Stomach smooth muscle (tissue), 2 donors: ENCODE measurements at regions not wholly inside any gene's neighbourhood (a gene's known extent, or its start where the extent isn't known, plus 50 kb on each side); places are given as distances from the start of the nearest gene placed in this dataset.

Experiments
- H3K27ac ChIP-seq: one replicate; pipeline ENCODE4 v1.7.0; 2013; ENCODE audit warnings: mild to moderate bottlenecking, low read length, inconsistent platforms
- H3K27me3 ChIP-seq, 2 donors: one replicate each; pipeline ENCODE4 v1.7.0; 2013; ENCODE audit warnings: low read length in 2 of 2; ENCODE audit not compliant: insufficient read depth in 2 of 2, control insufficient read depth in 1 of 2
- H3K36me3 ChIP-seq, 2 donors: one replicate each; pipeline ENCODE4 v1.7.0; 2013; ENCODE audit warnings: low read length in 2 of 2; ENCODE audit not compliant: control insufficient read depth in 2 of 2, insufficient read depth in 2 of 2
- H3K4me1 ChIP-seq: one replicate; pipeline ENCODE4 v1.7.0; 2013; ENCODE audit warnings: low read length; ENCODE audit not compliant: control insufficient read depth, insufficient read depth
- H3K4me3 ChIP-seq, 2 donors: one replicate each; pipeline ENCODE4 v1.7.0; 2013; ENCODE audit warnings: low read length in 2 of 2
- H3K9ac ChIP-seq, 2 donors: one replicate each; pipeline ENCODE4 v1.7.0; 2013; ENCODE audit warnings: low read length in 2 of 2, mild to moderate bottlenecking in 1 of 2
- H3K9me3 ChIP-seq, 2 donors: one replicate each; pipeline ENCODE4 v1.7.0; 2013; ENCODE audit warnings: low read length in 2 of 2; ENCODE audit not compliant: control insufficient read depth in 2 of 2
- donor health status: healthy.
- donor health status: Pancreatic carcinoma.

- Histone ChIP-seq H3K36me3 (no peaks in the 10 kb centered on the region), H3K9me3 (no peaks in the 10 kb centered on the region), H3K27me3 (peaks cover 0 to 17% of the 10 kb centered on the region in 2 donors), H3K9ac (no peak overlapping the region), H3K4me3 (no peak overlapping the region), H3K4me1 (no peaks in the 10 kb centered on the region), H3K27ac (no peak overlapping the region)
Measured at GRCh38 chr5:174328631-174329299, 283.3 kb downstream of the NSG2 start.

- Histone ChIP-seq H3K27me3 (peaks cover 0 to 17% of the 10 kb centered on the region in 2 donors), H3K9ac (no peak overlapping the region), H3K27ac (no peak overlapping the region), H3K9me3 (no peaks in the 10 kb centered on the region), H3K36me3 (no peaks in the 10 kb centered on the region), H3K4me1 (no peaks in the 10 kb centered on the region), H3K4me3 (no peak overlapping the region)
Measured at GRCh38 chr5:174329738-174330137, 284.2 kb downstream of the NSG2 start.

GRCh38 chr5:174335682-174336364, 290.3 kb downstream of the NSG2 start:
- Histone ChIP-seq H3K9ac (no peak overlapping the region), H3K27ac (no peak overlapping the region), H3K4me3 (no peak overlapping the region), H3K36me3 (no peaks in the 10 kb centered on the region), H3K9me3 (no peaks in the 10 kb centered on the region), H3K27me3 (peaks cover 17% of the 10 kb centered on the region in 2 donors), H3K4me1 (no peaks in the 10 kb centered on the region)

GRCh38 chr5:174336479-174336878, 291.0 kb downstream of the NSG2 start:
- no peaks in the 10 kb centered on the region for H3K9me3 ChIP-seq
- H3K27ac ChIP-seq = no peak overlapping the region
- peaks cover 17% of the 10 kb centered on the region in 2 donors for H3K27me3 ChIP-seq
- no peaks in the 10 kb centered on the region for H3K36me3 ChIP-seq
- H3K4me1 ChIP-seq = no peaks in the 10 kb centered on the region
- no peak overlapping the region for H3K4me3 ChIP-seq
- no peak overlapping the region for H3K9ac ChIP-seq

- H3K36me3 ChIP-seq = no peaks in the 10 kb centered on the region
- H3K9me3 ChIP-seq = no peaks in the 10 kb centered on the region
- H3K4me3 ChIP-seq = no peak overlapping the region
- peaks cover 17% of the 10 kb centered on the region in 2 donors for H3K27me3 ChIP-seq
- no peaks in the 10 kb centered on the region for H3K4me1 ChIP-seq
- H3K27ac ChIP-seq = no peak overlapping the region
- H3K9ac ChIP-seq = no peak overlapping the region
Measured at GRCh38 chr5:174337276-174338184, 292.0 kb downstream of the NSG2 start.

GRCh38 chr5:174338185-174339010, 292.9 kb downstream of the NSG2 start:
- Histone ChIP-seq H3K4me1 (no peaks in the 10 kb centered on the region), H3K27ac (no peak overlapping the region), H3K27me3 (peaks cover 17% of the 10 kb centered on the region in 2 donors), H3K36me3 (no peaks in the 10 kb centered on the region), H3K9me3 (no peaks in the 10 kb centered on the region), H3K9ac (no peak overlapping the region), H3K4me3 (no peak overlapping the region)

- no peaks in the 10 kb centered on the region for H3K36me3 ChIP-seq
- H3K9me3 ChIP-seq = no peaks in the 10 kb centered on the region
Measured at GRCh38 chr5:174339130-174339529, 293.6 kb downstream of the NSG2 start.

GRCh38 chr5:174340226-174340625, 294.7 kb downstream of the NSG2 start:
- Histone ChIP-seq H3K9me3 (peaks cover 0 to 4% of the 10 kb centered on the region in 2 donors), H3K9ac (no peak overlapping the region), H3K27ac (no peak overlapping the region), H3K4me3 (no peak overlapping the region), H3K36me3 (no peaks in the 10 kb centered on the region), H3K4me1 (no peaks in the 10 kb centered on the region), H3K27me3 (peaks cover 17% of the 10 kb centered on the region in 2 donors)

More at GRCh38 chr5:174339130-174339529, 293.6 kb downstream of the NSG2 start:
- Histone ChIP-seq H3K4me1 (no peaks in the 10 kb centered on the region), H3K27ac (no peak overlapping the region), H3K4me3 (no peak overlapping the region), H3K9ac (no peak overlapping the region), H3K27me3 (peaks cover 17% of the 10 kb centered on the region in 2 donors)

GRCh38 chr5:174342696-174343095, 297.2 kb downstream of the NSG2 start:
- Histone ChIP-seq H3K4me1 (no peaks in the 10 kb centered on the region), H3K27ac (no peak overlapping the region), H3K36me3 (no peaks in the 10 kb centered on the region)

GRCh38 chr5:174343826-174344225, 298.3 kb downstream of the NSG2 start:
- Histone ChIP-seq H3K27me3 (peaks cover 0 to 7% of the 10 kb centered on the region in 2 donors), H3K9me3 (peaks cover 0 to 7% of the 10 kb centered on the region in 2 donors), H3K4me1 (peaks cover 2% of the 10 kb centered on the region), H3K4me3 (no peak overlapping the region), H3K36me3 (no peaks in the 10 kb centered on the region), H3K9ac (no peak overlapping the region), H3K27ac (no peak overlapping the region)

More at GRCh38 chr5:174342696-174343095, 297.2 kb downstream of the NSG2 start:
- peaks cover 0 to 7% of the 10 kb centered on the region in 2 donors for H3K27me3 ChIP-seq
- H3K9me3 ChIP-seq = peaks cover 0 to 7% of the 10 kb centered on the region in 2 donors
- no peak overlapping the region for H3K4me3 ChIP-seq
- no peak overlapping the region for H3K9ac ChIP-seq
